AG04449 (cell line): ENCODE measurements at regions not wholly inside any gene's neighbourhood (a gene's known extent, or its start where the extent isn't known, plus 50 kb on each side); places are given as distances from the start of the nearest gene placed in this dataset.

Experiments
- CTCF ChIA-PET: fragments of 350-600 bp; formaldehyde crosslinking; extraction: SDS; loops from one replicate; lab custom pipeline; 2021; ENCODE audit warnings: antibody characterized with exemption; lab: Yijun Ruan, JAX
- POLR2A ChIA-PET: fragments of 400-600, 350-600 bp; formaldehyde crosslinking; extraction: SDS; loops from one replicate; lab custom pipeline; 2020; ENCODE audit warnings: antibody characterized with exemption, inconsistent platforms; lab: Yijun Ruan, JAX
- DNase-seq: peaks from one replicate; pipeline ENCODE4 v3.0.0-alpha.2; 2010; ENCODE audit warnings: low read depth, low spot score
- H3K4me3 ChIP-seq: 2 replicates; pipeline ENCODE4 v1.5.1; 2011; ENCODE audit warnings: low read depth, mild to moderate bottlenecking, control low read depth, low read length
- CTCF ChIP-seq: IDR thresholded peaks from one replicate; pipeline ENCODE4 v1.5.1; 2011; ENCODE audit warnings: mild to moderate bottlenecking, moderate library complexity, low read length, control low read depth, inconsistent platforms; ENCODE audit not compliant: insufficient read depth; ENCODE audit errors: missing control alignments

GRCh38 chr4:20383283-20383682 lies 131.6 kb downstream of the SLIT2 start:
- CTCF ChIA-PET, result interaction anchor here (1.4 kb wide), 1 partner anchor 12 kb away, joined by 6 read pairs; no protein-coding TSS in a partner anchor
- POLR2A ChIA-PET, result no interaction called here
- no peak overlapping the region for H3K4me3 ChIP-seq
- no peak for DNase-seq
- TF ChIP-seq CTCF, result no peak

GRCh38 chr4:20383969-20384368 lies 132.3 kb downstream of the SLIT2 start:
- CTCF ChIA-PET, result interaction anchor here (1.4 kb wide), 1 partner anchor 11 kb away, joined by 6 read pairs; no protein-coding TSS in a partner anchor
- no peak for TF ChIP-seq CTCF
- POLR2A ChIA-PET, result no interaction called here

GRCh38 chr4:20384456-20384855 lies 132.8 kb downstream of the SLIT2 start:
- ChIA-PET CTCF (no interaction called here), POLR2A (no interaction called here)
- H3K4me3 ChIP-seq, result no peak overlapping the region
- no peak for DNase-seq
- no peak for TF ChIP-seq CTCF

More at GRCh38 chr4:20383969-20384368, 132.3 kb downstream of the SLIT2 start:
- no peak overlapping the region for H3K4me3 ChIP-seq
- no peak for DNase-seq

DNA sequence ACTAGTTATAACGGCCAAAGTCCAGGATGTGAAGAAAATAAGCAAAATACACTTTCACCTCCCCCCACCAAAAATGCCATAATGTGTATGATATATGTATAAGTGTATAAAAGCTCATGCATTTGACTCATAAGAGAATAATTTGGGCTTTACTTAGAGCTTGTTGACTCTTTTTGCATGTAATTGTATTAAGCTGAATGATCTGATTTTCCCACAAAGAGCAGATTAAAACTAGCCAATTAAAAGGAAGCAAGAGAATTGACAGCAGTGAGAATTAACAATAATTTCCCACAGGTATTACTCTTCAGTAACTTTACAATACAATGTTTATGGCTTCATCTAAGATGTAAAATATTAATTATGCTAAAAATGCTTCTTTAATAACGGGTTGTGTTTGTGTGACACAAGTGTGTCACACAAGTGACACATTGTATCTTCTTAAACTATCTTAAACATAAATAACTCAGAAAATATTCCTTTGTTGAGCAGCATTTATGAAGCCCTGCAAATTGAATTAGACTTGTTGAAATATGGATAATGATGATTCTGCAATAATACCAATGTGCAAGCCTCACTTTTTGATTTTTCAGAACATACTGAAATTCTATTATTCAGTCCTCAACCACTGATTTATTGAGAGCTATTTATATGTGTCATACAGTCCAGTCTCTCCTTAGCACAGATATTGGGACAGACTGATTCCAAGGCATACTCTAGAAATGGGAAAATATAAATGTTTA lies 134.5 kb downstream of the SLIT2 start:
- CTCF ChIA-PET, result interaction anchor here (1.9 kb wide), 1 partner anchor 9 kb away, joined by 6 read pairs; no protein-coding TSS in a partner anchor
- no peak for DNase-seq
- POLR2A ChIA-PET, result no interaction called here
- no peak for TF ChIP-seq CTCF
- H3K4me3 ChIP-seq, result no peak overlapping the region

DNA sequence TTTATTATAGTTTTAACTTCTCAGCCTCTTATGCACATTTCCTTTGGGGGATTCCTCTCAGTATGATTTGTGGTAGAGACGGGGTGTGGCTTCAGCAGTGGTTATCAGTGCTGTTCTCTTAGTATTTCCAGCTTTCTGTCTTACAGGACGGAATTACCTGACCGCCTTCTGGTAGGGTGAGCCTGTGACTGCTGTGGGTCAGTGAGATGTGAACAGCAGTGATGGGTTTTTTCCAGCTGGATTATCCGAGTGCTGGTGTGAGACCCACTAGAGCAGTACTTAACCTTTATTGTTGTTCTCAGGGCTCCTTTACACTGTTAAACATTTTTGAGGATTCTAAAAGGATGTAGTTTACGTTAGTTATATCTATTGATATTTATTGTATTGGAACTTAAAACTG lies 135.2 kb downstream of the SLIT2 start:
- POLR2A ChIA-PET, result no interaction called here
- DNase-seq, result no peak
- CTCF ChIA-PET, result interaction anchor here (0.6 to 1.9 kb wide), 2 partner anchors 8 to 33 kb away, joined by 3 to 6 read pairs; no protein-coding TSS in a partner anchor
- no peak for TF ChIP-seq CTCF
- H3K4me3 ChIP-seq, result no peak overlapping the region

DNA sequence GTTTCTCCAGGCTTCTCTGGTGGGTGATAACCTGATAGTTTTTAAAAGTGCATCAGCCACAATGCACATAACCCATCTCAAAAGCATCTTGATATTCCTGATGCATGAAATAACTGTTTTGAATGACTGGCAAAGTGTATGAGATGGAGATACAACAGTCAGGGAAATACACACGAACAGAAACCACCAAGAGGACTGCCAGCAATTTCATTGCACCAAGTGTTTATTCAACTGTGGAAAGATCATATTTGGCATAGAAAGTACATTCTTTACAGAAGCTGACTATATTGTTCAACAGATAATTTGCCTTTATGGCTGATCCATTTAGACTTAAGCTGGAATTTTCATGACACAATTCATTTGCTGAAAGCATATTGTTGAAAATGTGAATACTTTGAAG lies 139.5 kb downstream of the SLIT2 start:
- no peak overlapping the region for H3K4me3 ChIP-seq
- CTCF ChIA-PET, result no interaction called here
- POLR2A ChIA-PET, result no interaction called here
- TF ChIP-seq CTCF, result no peak
- DNase-seq, result peak; percentile 65
